Loucy (cell line): ENCODE measurements at regions not wholly inside any gene's neighbourhood (a gene's known extent, or its start where the extent isn't known, plus 50 kb on each side); places are given as distances from the start of the nearest gene placed in this dataset.

Experiments
- EZH2phosphoT487 ChIP-seq: fragments of 200-600 bp; IDR thresholded peaks from 2 replicates; pipeline ENCODE4 v1.6.1; 2018; ENCODE audit warnings: antibody characterized with exemption, mild to moderate bottlenecking, moderate library complexity, borderline replicate concordance
- TF ChIP-seq, protein P1 (sequence below): fragments of 200-600 bp; sonication (generic); conservative IDR thresholded peaks from 2 replicates; pipeline ENCODE4 v1.5.1; 2014; ENCODE audit warnings: mild to moderate bottlenecking, antibody characterized with exemption, low read length

GRCh38 chr1:115491298-115492018 is 150.3 kb upstream of the VANGL1 start:
- TF ChIP-seq, protein P1, sequence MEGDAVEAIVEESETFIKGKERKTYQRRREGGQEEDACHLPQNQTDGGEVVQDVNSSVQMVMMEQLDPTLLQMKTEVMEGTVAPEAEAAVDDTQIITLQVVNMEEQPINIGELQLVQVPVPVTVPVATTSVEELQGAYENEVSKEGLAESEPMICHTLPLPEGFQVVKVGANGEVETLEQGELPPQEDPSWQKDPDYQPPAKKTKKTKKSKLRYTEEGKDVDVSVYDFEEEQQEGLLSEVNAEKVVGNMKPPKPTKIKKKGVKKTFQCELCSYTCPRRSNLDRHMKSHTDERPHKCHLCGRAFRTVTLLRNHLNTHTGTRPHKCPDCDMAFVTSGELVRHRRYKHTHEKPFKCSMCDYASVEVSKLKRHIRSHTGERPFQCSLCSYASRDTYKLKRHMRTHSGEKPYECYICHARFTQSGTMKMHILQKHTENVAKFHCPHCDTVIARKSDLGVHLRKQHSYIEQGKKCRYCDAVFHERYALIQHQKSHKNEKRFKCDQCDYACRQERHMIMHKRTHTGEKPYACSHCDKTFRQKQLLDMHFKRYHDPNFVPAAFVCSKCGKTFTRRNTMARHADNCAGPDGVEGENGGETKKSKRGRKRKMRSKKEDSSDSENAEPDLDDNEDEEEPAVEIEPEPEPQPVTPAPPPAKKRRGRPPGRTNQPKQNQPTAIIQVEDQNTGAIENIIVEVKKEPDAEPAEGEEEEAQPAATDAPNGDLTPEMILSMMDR: no peak
- no peak for TF ChIP-seq EZH2phosphoT487
